Mammary epithelial cell (primary cell): ENCODE measurements at regions not wholly inside any gene's neighbourhood (a gene's known extent, or its start where the extent isn't known, plus 50 kb on each side); places are given as distances from the start of the nearest gene placed in this dataset.

Experiments
- EZH2 ChIP-seq: IDR thresholded peaks from 2 replicates; pipeline ENCODE4 v1.6.1; 2012; ENCODE audit warnings: low read length, inconsistent platforms, borderline replicate concordance
- TF ChIP-seq, protein P1 (sequence below), 2 donors: IDR thresholded peaks in 1 of 2; conservative IDR thresholded peaks in 1 of 2; 2 replicates each; pipeline ENCODE4 v1.5.1; 2011 to 2012; ENCODE audit warnings: inconsistent platforms in 2 of 2, low read length in 2 of 2, mild to moderate bottlenecking in 2 of 2, control low read depth in 1 of 2, low read depth in 1 of 2; ENCODE audit not compliant: insufficient read depth in 1 of 2; ENCODE audit errors: extremely low read depth in 1 of 2

GRCh38 chr2:223697316-223697891 lies 95.2 kb upstream of the SCG2 start:
- TF ChIP-seq, protein P1, sequence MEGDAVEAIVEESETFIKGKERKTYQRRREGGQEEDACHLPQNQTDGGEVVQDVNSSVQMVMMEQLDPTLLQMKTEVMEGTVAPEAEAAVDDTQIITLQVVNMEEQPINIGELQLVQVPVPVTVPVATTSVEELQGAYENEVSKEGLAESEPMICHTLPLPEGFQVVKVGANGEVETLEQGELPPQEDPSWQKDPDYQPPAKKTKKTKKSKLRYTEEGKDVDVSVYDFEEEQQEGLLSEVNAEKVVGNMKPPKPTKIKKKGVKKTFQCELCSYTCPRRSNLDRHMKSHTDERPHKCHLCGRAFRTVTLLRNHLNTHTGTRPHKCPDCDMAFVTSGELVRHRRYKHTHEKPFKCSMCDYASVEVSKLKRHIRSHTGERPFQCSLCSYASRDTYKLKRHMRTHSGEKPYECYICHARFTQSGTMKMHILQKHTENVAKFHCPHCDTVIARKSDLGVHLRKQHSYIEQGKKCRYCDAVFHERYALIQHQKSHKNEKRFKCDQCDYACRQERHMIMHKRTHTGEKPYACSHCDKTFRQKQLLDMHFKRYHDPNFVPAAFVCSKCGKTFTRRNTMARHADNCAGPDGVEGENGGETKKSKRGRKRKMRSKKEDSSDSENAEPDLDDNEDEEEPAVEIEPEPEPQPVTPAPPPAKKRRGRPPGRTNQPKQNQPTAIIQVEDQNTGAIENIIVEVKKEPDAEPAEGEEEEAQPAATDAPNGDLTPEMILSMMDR (conservative IDR thresholded peaks at IDR 0.05 in 1 of 2, IDR thresholded peaks at IDR 0.05 in 1 of 2; ENCODE audit: extremely low read depth in 1 of 2, insufficient read depth in 1 of 2, low read depth in 1 of 2, low read length in 2 of 2) = no peak
- TF ChIP-seq EZH2 = no peak
